ENCODE measurements at regions not wholly inside any gene's neighbourhood (a gene's known extent, or its start where the extent isn't known, plus 50 kb on each side); places are given as distances from the start of the nearest gene placed in this dataset.

GRCh38 chr12:85405262-85405661 lies 125.2 kb downstream of the ALX1 start:
- peaks cover 2% of the 10 kb centered on the region for H3K9me3 Mint-ChIP-seq
- ChIA-PET CTCF (no interaction called here), POLR2A (no interaction called here)
- Histone ChIP-seq H3K4me1 (ENCODE audit: insufficient read depth, low read length) (no peaks in the 10 kb centered on the region), H3K36me3 (ENCODE audit: insufficient read depth, low read length) (no peaks in the 10 kb centered on the region), H3K9me3 (ENCODE audit: control insufficient read depth in 1 of 2, insufficient read depth in 1 of 2, low read length in 2 of 2) (no peaks in the 10 kb centered on the region), H3K27ac (ENCODE audit: low read depth in 1 of 2, low read length in 2 of 2) (no peak overlapping the region), H3K4me3 (ENCODE audit: low read length) (no peak overlapping the region), H3K27me3 (ENCODE audit: control insufficient read depth in 1 of 2, insufficient read depth in 2 of 2, low read length in 2 of 2) (no peaks in the 10 kb centered on the region)
- H3K36me3 Mint-ChIP-seq (ENCODE audit: low read depth), result no peaks in the 10 kb centered on the region
- no peaks in the 10 kb centered on the region for H3K27me3 Mint-ChIP-seq
- intact Hi-C loops (cut with DNase I, micrococcal nuclease), result no loop called here
- H3K27ac Mint-ChIP-seq, result no peak overlapping the region
- TF ChIP-seq CTCF (IDR thresholded peaks at IDR 0.05), result no peak
- DNase-seq (no peak), ATAC-seq (ENCODE audit: poor library complexity) (no peak)
- H3K4me1 Mint-ChIP-seq (ENCODE audit: low read depth), result no peaks in the 10 kb centered on the region
- no peak overlapping the region for H3K4me3 Mint-ChIP-seq

DNA sequence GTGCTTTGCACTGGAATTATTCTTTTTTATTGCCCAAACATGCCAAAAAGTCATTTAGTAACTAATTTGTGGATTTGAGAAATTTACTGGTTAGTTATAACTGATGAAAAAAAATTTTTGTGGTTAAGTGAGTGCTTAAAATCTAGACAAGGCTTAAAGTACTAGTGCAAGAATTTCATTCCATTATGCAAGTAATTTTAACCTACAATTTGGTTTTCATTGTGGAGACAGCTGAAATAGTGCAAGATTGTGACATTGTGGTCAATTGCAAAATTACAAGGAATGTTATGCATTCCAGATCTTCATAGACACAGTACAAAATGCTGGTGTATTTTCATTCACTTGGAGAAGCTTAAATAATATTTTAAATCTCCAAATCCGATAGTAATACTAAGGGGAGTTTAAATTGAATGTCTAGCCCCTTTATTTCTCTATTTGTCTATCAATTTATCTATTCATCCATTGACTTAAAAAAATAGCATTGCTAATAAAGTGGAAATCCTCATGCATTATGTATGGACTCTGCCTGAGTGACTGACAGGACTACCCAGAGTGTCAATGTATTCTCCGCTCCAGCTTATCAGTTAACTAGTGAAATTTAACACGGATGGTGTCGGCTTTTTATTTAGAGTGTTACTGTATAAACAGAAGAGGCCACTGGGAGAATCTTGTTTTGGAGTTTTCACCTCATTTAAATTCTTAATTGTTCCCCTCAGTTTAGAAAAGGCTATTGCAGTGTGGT lies 125.9 kb downstream of the ALX1 start:
- no peaks in the 10 kb centered on the region for H3K4me1 Mint-ChIP-seq (ENCODE audit: low read depth)
- H3K36me3 Mint-ChIP-seq (ENCODE audit: low read depth), result no peaks in the 10 kb centered on the region
- H3K4me3 ChIP-seq (ENCODE audit: low read length), result no peak overlapping the region
- DNase-seq (no peak), ATAC-seq (ENCODE audit: poor library complexity) (no peak)
- H3K4me1 ChIP-seq (ENCODE audit: insufficient read depth, low read length), result no peaks in the 10 kb centered on the region
- H3K36me3 ChIP-seq (ENCODE audit: insufficient read depth, low read length), result no peaks in the 10 kb centered on the region
- H3K9me3 ChIP-seq (ENCODE audit: control insufficient read depth in 1 of 2, insufficient read depth in 1 of 2, low read length in 2 of 2), result no peaks in the 10 kb centered on the region
- no peak overlapping the region for H3K4me3 Mint-ChIP-seq
- H3K9me3 Mint-ChIP-seq, result peaks cover 2% of the 10 kb centered on the region
- intact Hi-C loops (cut with DNase I, micrococcal nuclease), result no loop called here
- ChIA-PET CTCF (no interaction called here), POLR2A (no interaction called here)
- H3K27me3 Mint-ChIP-seq, result no peaks in the 10 kb centered on the region
- H3K27me3 ChIP-seq (ENCODE audit: control insufficient read depth in 1 of 2, insufficient read depth in 2 of 2, low read length in 2 of 2), result no peaks in the 10 kb centered on the region
- TF ChIP-seq CTCF (IDR thresholded peaks at IDR 0.05), result no peak
- no peak overlapping the region for H3K27ac Mint-ChIP-seq
- H3K27ac ChIP-seq (ENCODE audit: low read depth in 1 of 2, low read length in 2 of 2), result no peak overlapping the region

- no peak for TF ChIP-seq CTCF (IDR thresholded peaks at IDR 0.05)
- Mint-ChIP-seq H3K36me3 (ENCODE audit: low read depth) (no peaks in the 10 kb centered on the region), H3K4me1 (ENCODE audit: low read depth) (no peaks in the 10 kb centered on the region), H3K27me3 (no peaks in the 10 kb centered on the region), H3K4me3 (no peak overlapping the region), H3K9me3 (peaks cover 2% of the 10 kb centered on the region), H3K27ac (no peak overlapping the region)
- CTCF ChIA-PET, result no interaction called here
- Histone ChIP-seq H3K27me3 (ENCODE audit: control insufficient read depth in 1 of 2, insufficient read depth in 2 of 2, low read length in 2 of 2) (no peaks in the 10 kb centered on the region), H3K27ac (ENCODE audit: low read depth in 1 of 2, low read length in 2 of 2) (no peak overlapping the region), H3K4me3 (ENCODE audit: low read length) (no peak overlapping the region), H3K36me3 (ENCODE audit: insufficient read depth, low read length) (no peaks in the 10 kb centered on the region), H3K9me3 (ENCODE audit: control insufficient read depth in 1 of 2, insufficient read depth in 1 of 2, low read length in 2 of 2) (no peaks in the 10 kb centered on the region), H3K4me1 (ENCODE audit: insufficient read depth, low read length) (no peaks in the 10 kb centered on the region)
- ATAC-seq (ENCODE audit: poor library complexity), result no peak
- POLR2A ChIA-PET, result no interaction called here
- intact Hi-C loops (cut with DNase I, micrococcal nuclease), result no loop called here
- DNase-seq, result no peak
These were observed 133.2 kb downstream of the ALX1 start for GRCh38 chr12:85413266-85413665.
